Heart left ventricle (tissue), 16 donors: ENCODE measurements at regions not wholly inside any gene's neighbourhood (a gene's known extent, or its start where the extent isn't known, plus 50 kb on each side); places are given as distances from the start of the nearest gene placed in this dataset.

Source experiments
- ATAC-seq, 4 donors: fragments of 200-7000 bp; cut with Tn5 transposase; one replicate each; pipeline ENCODE4 v1.9.1; 2020 to 2022; ENCODE audit warnings: moderate library complexity in 4 of 4, mild to moderate bottlenecking in 3 of 4, moderate number of reproducible peaks in 1 of 4
- DNase-seq, 5 donors: peaks; one replicate each; pipeline ENCODE4 v3.0.0-alpha.2; 2020
- H3K27ac ChIP-seq, 12 donors: fragments of 200-600 bp; sonication (generic) in 4 of 12; one replicate each; pipeline versions ENCODE4 v1.5.0 to v1.8.0; 2016 to 2022; ENCODE audit warnings: mild to moderate bottlenecking in 2 of 12
- H3K27me3 ChIP-seq, 9 donors: fragments of 200-600 bp; sonication (generic) in 2 of 9; one replicate each; pipeline versions ENCODE4 v1.5.1 to v1.8.0; 2016 to 2022; ENCODE audit warnings: mild to moderate bottlenecking in 3 of 9
- H3K36me3 ChIP-seq, 9 donors: fragments of 200-600 bp; sonication (generic) in 2 of 9; one replicate each; pipeline versions ENCODE4 v1.5.0 to v1.8.0; 2018 to 2022; ENCODE audit warnings: mild to moderate bottlenecking in 2 of 9
- H3K4me1 ChIP-seq, 12 donors: fragments of 200-600 bp; sonication (generic) in 4 of 12; one replicate each; pipeline versions ENCODE4 v1.5.0 to v1.8.0; 2016 to 2022; ENCODE audit warnings: mild to moderate bottlenecking in 3 of 12
- H3K4me3 ChIP-seq, 12 donors: fragments of 200-600 bp; sonication (generic) in 4 of 12; one replicate each; pipeline versions ENCODE4 v1.5.0 to v1.8.0; 2017 to 2022; ENCODE audit warnings: mild to moderate bottlenecking in 9 of 12, moderate library complexity in 4 of 12
- H3K9me3 ChIP-seq, 12 donors: fragments of 200-600 bp; sonication (generic) in 4 of 12; one replicate each; pipeline versions ENCODE4 v1.5.0 to v1.8.0; 2016 to 2022; ENCODE audit warnings: mild to moderate bottlenecking in 1 of 12
- POLR2A ChIP-seq, 2 donors: fragments of 450-650 bp; IDR thresholded peaks; one replicate each; pipeline ENCODE4 v1.6.1; 2017; ENCODE audit warnings: antibody characterized with exemption in 2 of 2, mild to moderate bottlenecking in 2 of 2, moderate library complexity in 2 of 2
- WGBS, 4 donors: extraction: QIAGEN DNeasy Blood & Tissue Kit in 2 of 4; methylation state at CpG; one replicate each; pipeline versions ENCODE4 v1.1.5 to v1.1.7; 2013 to 2018; 5-methylcytosine and 5-hydroxymethylcytosine counted together
- intact Hi-C, 10 donors: fragments of 100-400 bp; cut with DNase I; formaldehyde crosslinking; loops; one replicate each; pipeline versions ENCODE4 v1.11.1 to v1.14.2; 2022
- TF ChIP-seq, protein P1 (sequence below), 12 donors: fragments of 200-600 bp; sonication (generic) in 4 of 12; IDR thresholded peaks; one replicate each; pipeline versions ENCODE4 v1.5.0 to v1.8.0; 2018 to 2022; ENCODE audit warnings: antibody characterized with exemption in 12 of 12, mild to moderate bottlenecking in 5 of 12
- donor health status: ischemic (EF 13 %, LVEDD 7.1; RV severe dilation, severe dysfunction).
- donor health status: healthy with polysubstance abuse.
- donor health status: DM: no; HTN: yes; CAD: no.
- donor health status: DM: no; HTN: no; CAD: no.
- donor health status: ischemic (EF 25% LVEDD 6.9; RV normal size, moderate dysfunction).
- donor health status: ischemic (EF 25% LVEDD 5.7; RV mildly dilated, moderate dysfunction).
- donor health status: healthy.
- donor health status: DM: yes; HTN: yes; CAD: no.
- donor health status: ischemic (EF 35%, LVEDD 5.7; RV mildly dilated, moderate dysfunction).
- donor health status: nonischemic (EF 11% LVEDD 7.7; RV severe dilation, severe dysfunction).
- donor health status: DM: yes; HTN: yes; CAD: no.
- donor health status: PGD.
- donor health status: ischemic (EF 29% LVEDD 5.4; RV normal size, mild dysfunction).
- donor health status: nonischemic (EF 23%, LVEDD 6.1; RV moderate dilation, normal function).

DNA sequence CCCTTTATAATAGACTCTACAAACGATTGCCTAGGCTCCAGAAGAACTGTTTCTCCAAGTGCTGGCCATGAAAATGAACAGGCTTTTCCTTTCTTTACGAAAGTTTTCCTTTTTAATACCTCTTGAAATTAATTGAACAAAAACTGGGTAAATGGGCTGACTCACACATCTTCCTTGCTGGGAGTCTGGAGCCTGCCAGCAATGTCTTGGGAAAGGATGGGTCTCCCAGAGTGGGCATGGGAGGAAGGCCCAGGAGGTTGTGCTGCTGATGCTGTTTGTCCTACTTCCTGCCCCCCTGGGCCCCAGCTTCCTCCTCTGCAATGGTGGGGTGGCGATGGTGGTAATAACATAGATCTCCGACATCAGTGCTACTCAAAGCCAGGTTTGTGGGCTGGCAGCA, 174.1 kb downstream of the RPS24 start:
- TF ChIP-seq POLR2A (IDR thresholded peaks at IDR 0.05): no peak
- TF ChIP-seq, protein P1, sequence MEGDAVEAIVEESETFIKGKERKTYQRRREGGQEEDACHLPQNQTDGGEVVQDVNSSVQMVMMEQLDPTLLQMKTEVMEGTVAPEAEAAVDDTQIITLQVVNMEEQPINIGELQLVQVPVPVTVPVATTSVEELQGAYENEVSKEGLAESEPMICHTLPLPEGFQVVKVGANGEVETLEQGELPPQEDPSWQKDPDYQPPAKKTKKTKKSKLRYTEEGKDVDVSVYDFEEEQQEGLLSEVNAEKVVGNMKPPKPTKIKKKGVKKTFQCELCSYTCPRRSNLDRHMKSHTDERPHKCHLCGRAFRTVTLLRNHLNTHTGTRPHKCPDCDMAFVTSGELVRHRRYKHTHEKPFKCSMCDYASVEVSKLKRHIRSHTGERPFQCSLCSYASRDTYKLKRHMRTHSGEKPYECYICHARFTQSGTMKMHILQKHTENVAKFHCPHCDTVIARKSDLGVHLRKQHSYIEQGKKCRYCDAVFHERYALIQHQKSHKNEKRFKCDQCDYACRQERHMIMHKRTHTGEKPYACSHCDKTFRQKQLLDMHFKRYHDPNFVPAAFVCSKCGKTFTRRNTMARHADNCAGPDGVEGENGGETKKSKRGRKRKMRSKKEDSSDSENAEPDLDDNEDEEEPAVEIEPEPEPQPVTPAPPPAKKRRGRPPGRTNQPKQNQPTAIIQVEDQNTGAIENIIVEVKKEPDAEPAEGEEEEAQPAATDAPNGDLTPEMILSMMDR (IDR thresholded peaks at IDR 0.05): no peak
- Histone ChIP-seq H3K4me1 (peaks cover 0 to 26% (median 6%) of the 10 kb centered on the region in 12 donors), H3K27ac (no peak overlapping the region), H3K36me3 (no peaks in the 10 kb centered on the region), H3K9me3 (no peaks in the 10 kb centered on the region), H3K4me3 (no peak overlapping the region), H3K27me3 (no peaks in the 10 kb centered on the region)
- no peak for DNase-seq
- WGBS, 4 donors: 79 to 88% (median 85%) methylated on average over 4 of the region's 4 CpGs
- intact Hi-C loops: loop anchor here in 1 of 10 donors (5.0 kb wide), 1 partner anchor 450 kb away; no protein-coding TSS in a partner anchor
- no peak for ATAC-seq

DNA sequence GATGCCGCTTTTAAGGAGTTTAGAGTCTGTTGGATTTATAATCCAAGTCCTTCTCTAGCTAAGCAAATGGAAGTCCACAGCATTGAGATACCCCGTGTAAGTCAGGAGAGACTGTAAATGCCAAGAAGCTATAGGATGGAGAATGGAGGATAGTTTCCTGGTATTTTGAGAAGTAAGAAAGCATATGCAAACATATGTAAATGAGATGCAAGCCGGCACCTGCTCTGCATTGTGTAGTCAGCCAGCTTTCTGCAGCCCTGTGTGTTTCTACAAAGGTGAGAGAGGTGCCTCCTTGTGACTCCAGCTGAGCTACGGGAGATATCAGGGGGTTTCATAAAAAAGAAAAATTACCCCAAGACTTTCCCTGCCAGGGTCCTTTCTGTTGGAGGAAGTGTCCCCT, 176.3 kb downstream of the RPS24 start:
- no peaks in the 10 kb centered on the region for H3K9me3 ChIP-seq
- no peak overlapping the region for H3K4me3 ChIP-seq
- no peaks in the 10 kb centered on the region for H3K36me3 ChIP-seq
- H3K4me1 ChIP-seq: peaks cover 0 to 21% (median 8%) of the 10 kb centered on the region in 12 donors
- TF ChIP-seq POLR2A (IDR thresholded peaks at IDR 0.05): no peak
- TF ChIP-seq, protein P1 (IDR thresholded peaks at IDR 0.05): no peak
- ATAC-seq: no peak
- WGBS, 4 donors: 86 to 90% (median 88%) methylated on average over 4 of the region's 4 CpGs
- intact Hi-C loops: loop anchor here (5.0 to 10.0 kb wide), 9 partner anchors 92 to 987 kb away; partner anchors contain the start of gene ZMIZ1 (in 4 of the 10)
- no peak for DNase-seq
- no peak overlapping the region for H3K27ac ChIP-seq
- H3K27me3 ChIP-seq: no peaks in the 10 kb centered on the region

GRCh38 chr10:78210548-78210947, 176.9 kb downstream of the RPS24 start:
- 89 to 93% (median 93%) methylated on average over 5 of the region's 5 CpGs for WGBS, 4 donors

DNA sequence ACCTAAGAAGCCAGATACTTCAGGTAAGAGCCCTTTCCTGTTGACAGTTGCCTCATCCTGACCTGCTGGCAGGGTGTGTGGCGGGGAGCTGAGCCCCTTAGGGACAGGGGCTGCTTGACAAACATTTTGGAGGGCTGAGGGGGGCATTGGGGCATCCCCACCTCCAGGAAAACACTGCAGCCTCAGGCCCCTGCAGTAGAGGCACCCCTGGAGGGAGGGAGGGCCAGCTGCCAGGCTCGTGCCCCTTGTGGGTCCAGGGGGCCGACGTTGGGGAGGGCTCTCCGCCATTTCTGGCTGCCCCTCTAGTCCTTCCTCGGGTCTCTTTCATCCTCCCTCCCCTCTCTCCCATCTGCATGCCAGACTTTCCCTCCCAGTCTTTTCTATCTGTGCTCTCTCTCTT, 177.3 kb downstream of the RPS24 start:
- 87 to 97% (median 95%) methylated on average over 6 of the region's 6 CpGs for WGBS, 4 donors
- no peaks in the 10 kb centered on the region for H3K36me3 ChIP-seq
- DNase-seq (no peak), ATAC-seq (no peak)
- no peak overlapping the region for H3K4me3 ChIP-seq
- no peaks in the 10 kb centered on the region for H3K27me3 ChIP-seq
- intact Hi-C loops: loop anchor here (5.0 to 10.0 kb wide), 9 partner anchors 91 to 986 kb away; partner anchors contain the start of gene ZMIZ1 (in 4 of the 10)
- TF ChIP-seq POLR2A (IDR thresholded peaks at IDR 0.05): no peak
- TF ChIP-seq, protein P1 (IDR thresholded peaks at IDR 0.05): no peak
- no peak overlapping the region for H3K27ac ChIP-seq
- peaks cover 0 to 31% (median 15%) of the 10 kb centered on the region in 12 donors for H3K4me1 ChIP-seq
- H3K9me3 ChIP-seq: no peaks in the 10 kb centered on the region

More at GRCh38 chr10:78210548-78210947, 176.9 kb downstream of the RPS24 start:
- no peak for ATAC-seq
- no peak for TF ChIP-seq POLR2A (IDR thresholded peaks at IDR 0.05)
- TF ChIP-seq, protein P1 (IDR thresholded peaks at IDR 0.05): no peak
- H3K4me3 ChIP-seq: no peak overlapping the region
- intact Hi-C loops: loop anchor here (5.0 to 10.0 kb wide), 9 partner anchors 92 to 987 kb away; partner anchors contain the start of gene ZMIZ1 (in 4 of the 10)
- H3K27ac ChIP-seq: no peak overlapping the region
- H3K36me3 ChIP-seq: no peaks in the 10 kb centered on the region
- no peaks in the 10 kb centered on the region for H3K9me3 ChIP-seq
- H3K4me1 ChIP-seq: peaks cover 0 to 27% (median 11%) of the 10 kb centered on the region in 12 donors
- DNase-seq: no peak
- H3K27me3 ChIP-seq: no peaks in the 10 kb centered on the region
